OCI-LY7 (cell line): ENCODE measurements at regions not wholly inside any gene's neighbourhood (a gene's known extent, or its start where the extent isn't known, plus 50 kb on each side); places are given as distances from the start of the nearest gene placed in this dataset.

Source experiments
- BruUV-seq: library from RNA; stranded (reverse); fragments of 400-500 nt; replicated peaks from 2 replicates; lab custom pipeline; 2021; lab: Mats Ljungman, UMichigan
- CTCF ChIA-PET: fragments of 300-600 bp; sonication (Branson Sonifier 250); formaldehyde crosslinking; loops from one replicate; lab custom pipeline; 2022; ENCODE audit warnings: antibody characterized with exemption; ENCODE audit not compliant: unreplicated experiment; lab: Charles Lee
- POLR2A ChIA-PET: fragments of 300-600 bp; sonication (Branson Sonifier 250); formaldehyde crosslinking; loops from one replicate; lab custom pipeline; 2022; ENCODE audit warnings: antibody characterized with exemption; lab: Charles Lee
- DNase-seq: peaks from one replicate; pipeline ENCODE4 v3.0.0-alpha.2; 2015; ENCODE audit warnings: low spot score
- H2AFZ ChIP-seq: fragments of 200-600 bp; sonication (generic), shearing (Covaris generic); 2 replicates; pipeline ENCODE4 v1.6.1; 2014; ENCODE audit warnings: mild to moderate bottlenecking, antibody characterized with exemption, low read length, moderate library complexity
- H3K27ac ChIP-seq: fragments of 200-600 bp; sonication (generic); 2 replicates; pipeline ENCODE4 v1.5.1; 2014; ENCODE audit warnings: mixed run types, low read depth, mild to moderate bottlenecking, moderate library complexity, low read length, inconsistent platforms; ENCODE audit not compliant: poor library complexity, severe bottlenecking
- H3K36me3 ChIP-seq: fragments of 200-600 bp; sonication (generic); 2 replicates; pipeline ENCODE4 v1.6.1; 2014; ENCODE audit warnings: mild to moderate bottlenecking, antibody characterized with exemption, low read length, moderate library complexity, mixed read lengths; ENCODE audit not compliant: insufficient read depth
- H3K4me1 ChIP-seq: fragments of 200-600 bp; sonication (generic); 2 replicates; pipeline ENCODE4 v1.5.1; 2014; ENCODE audit warnings: mild to moderate bottlenecking, low read length; ENCODE audit not compliant: insufficient read depth, poor library complexity, severe bottlenecking
- H3K4me2 ChIP-seq: fragments of 200-600 bp; sonication (generic); 2 replicates; pipeline ENCODE4 v1.6.1; 2014; ENCODE audit warnings: mild to moderate bottlenecking, low read length
- H3K4me3 ChIP-seq: fragments of 200-600 bp; sonication (generic); 2 replicates; pipeline ENCODE4 v1.5.1; 2014; ENCODE audit warnings: mild to moderate bottlenecking, low read depth, low read length; ENCODE audit not compliant: poor library complexity, severe bottlenecking
- H3K79me2 ChIP-seq: fragments of 200-600 bp; sonication (generic); 2 replicates; pipeline ENCODE4 v1.6.1; 2016; ENCODE audit warnings: low read depth, mild to moderate bottlenecking, low read length, moderate library complexity, mixed read lengths; ENCODE audit not compliant: insufficient read depth
- H3K9me2 ChIP-seq: fragments of 200-600 bp; sonication (generic); 2 replicates; pipeline ENCODE4 v1.6.1; 2016; ENCODE audit warnings: mild to moderate bottlenecking, low read length, mixed read lengths; ENCODE audit not compliant: insufficient read depth
- H3K9me3 ChIP-seq: fragments of 200-600 bp; sonication (generic); 2 replicates; pipeline ENCODE4 v1.6.1; 2014; ENCODE audit warnings: mild to moderate bottlenecking, mixed run types, low read length, mixed read lengths
- H4K20me1 ChIP-seq: fragments of 200-600 bp; sonication (generic); 2 replicates; pipeline ENCODE4 v1.6.1; 2014; ENCODE audit warnings: mild to moderate bottlenecking, antibody characterized with exemption, low read length, moderate library complexity, mixed read lengths; ENCODE audit not compliant: insufficient read depth
- CTCF ChIP-seq: fragments of 200-600 bp; sonication (generic); conservative IDR thresholded peaks from 2 replicates; pipeline ENCODE4 v1.5.1; 2014; ENCODE audit warnings: mild to moderate bottlenecking, antibody characterized with exemption, low read length, moderate library complexity, mixed read lengths
- EZH2phosphoT487 ChIP-seq: fragments of 200-600 bp; sonication (generic); IDR thresholded peaks from 2 replicates; pipeline ENCODE4 v1.6.1; 2018; ENCODE audit warnings: low read depth, borderline replicate concordance, mild to moderate bottlenecking, mixed run types, antibody characterized with exemption, low read length, moderate library complexity, mixed read lengths
- intact Hi-C: fragments of 100-400 bp; cut with micrococcal nuclease; formaldehyde crosslinking; loops from one replicate; pipeline ENCODE4 v1.10.0; 2022; ENCODE audit not compliant: unreplicated experiment

DNA sequence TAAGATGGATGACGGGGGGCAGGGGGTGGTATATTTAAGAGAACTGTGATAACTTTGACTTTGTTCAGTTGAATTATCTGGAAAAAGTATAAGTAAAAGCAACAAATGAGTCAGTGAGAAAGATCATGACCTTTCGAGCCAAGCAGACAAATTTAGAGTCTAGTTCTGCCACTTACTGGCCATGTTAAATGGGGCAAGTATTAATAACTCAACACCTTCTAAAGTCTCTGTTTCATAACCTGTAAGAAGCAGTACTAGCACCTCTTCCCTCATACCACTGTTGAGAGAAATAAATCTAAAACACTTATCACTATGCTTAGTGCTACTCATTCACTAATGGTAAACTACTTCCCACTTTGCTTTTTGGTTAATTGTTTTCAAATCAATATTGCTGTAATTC lies 604.4 kb upstream of the LRRN3 start:
- Histone ChIP-seq H3K27ac (no peak overlapping the region), H3K79me2 (no peaks in the 10 kb centered on the region), H4K20me1 (no peaks in the 10 kb centered on the region), H3K4me2 (no peak overlapping the region), H2AFZ (no peak overlapping the region), H3K4me1 (no peaks in the 10 kb centered on the region), H3K36me3 (no peaks in the 10 kb centered on the region), H3K4me3 (no peak overlapping the region), H3K9me3 (no peaks in the 10 kb centered on the region), H3K9me2 (no peaks in the 10 kb centered on the region)
- CTCF ChIA-PET, result no interaction called here
- intact Hi-C loops, result no loop called here
- POLR2A ChIA-PET, result no interaction called here
- no peak for DNase-seq
- TF ChIP-seq CTCF (no peak), EZH2phosphoT487 (no peak)
- BruUV-seq, result no TSS peak

GRCh38 chr7:110502888-110503465 lies 588.0 kb upstream of the LRRN3 start:
- no peak for TF ChIP-seq CTCF
- TF ChIP-seq EZH2phosphoT487, result no peak
- BruUV-seq, result no TSS peak
- no peak for DNase-seq
- Histone ChIP-seq H4K20me1 (no peaks in the 10 kb centered on the region), H3K79me2 (no peaks in the 10 kb centered on the region), H3K4me3 (no peak overlapping the region), H3K9me2 (no peaks in the 10 kb centered on the region), H3K27ac (no peak overlapping the region), H2AFZ (no peak overlapping the region), H3K36me3 (no peaks in the 10 kb centered on the region), H3K9me3 (no peaks in the 10 kb centered on the region), H3K4me1 (no peaks in the 10 kb centered on the region), H3K4me2 (no peak overlapping the region)
- ChIA-PET CTCF (no interaction called here), POLR2A (interaction anchor here (0.5 kb wide), 1 partner anchor 19 kb away, joined by 4 read pairs; no protein-coding TSS in a partner anchor)
- intact Hi-C loops, result no loop called here

DNA sequence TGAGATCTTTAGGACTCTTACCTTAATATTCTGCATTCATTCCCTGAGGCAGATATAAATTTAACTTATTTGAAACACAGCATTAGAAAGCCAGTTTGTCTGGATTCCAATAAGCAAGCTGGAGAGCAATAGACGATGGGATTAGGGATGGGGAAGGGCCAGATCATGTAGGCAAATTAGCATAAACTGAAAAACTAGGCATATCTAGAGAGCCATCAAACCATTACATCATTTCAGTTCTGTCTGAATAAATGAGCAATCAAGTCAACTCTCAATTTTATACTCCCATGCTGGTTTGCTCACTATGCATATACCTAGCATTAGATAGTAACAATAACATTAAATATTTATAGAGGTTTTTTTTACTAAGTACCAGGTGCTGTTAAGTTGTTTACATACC lies 583.6 kb upstream of the LRRN3 start:
- H2AFZ ChIP-seq, result no peak overlapping the region
- H3K4me3 ChIP-seq, result no peak overlapping the region
- no peaks in the 10 kb centered on the region for H3K9me2 ChIP-seq
- H3K4me2 ChIP-seq, result no peak overlapping the region
- no peaks in the 10 kb centered on the region for H4K20me1 ChIP-seq
- ChIA-PET POLR2A (no interaction called here), CTCF (no interaction called here)
- H3K4me1 ChIP-seq, result no peaks in the 10 kb centered on the region
- no peak overlapping the region for H3K27ac ChIP-seq
- H3K36me3 ChIP-seq, result no peaks in the 10 kb centered on the region
- H3K9me3 ChIP-seq, result no peaks in the 10 kb centered on the region
- TF ChIP-seq CTCF (no peak), EZH2phosphoT487 (no peak)
- H3K79me2 ChIP-seq, result no peaks in the 10 kb centered on the region
- intact Hi-C loops, result no loop called here
- no TSS peak for BruUV-seq
- no peak for DNase-seq
